K562 (cell line): ENCODE measurements at regions not wholly inside any gene's neighbourhood (a gene's known extent, or its start where the extent isn't known, plus 50 kb on each side); places are given as distances from the start of the nearest gene placed in this dataset.

Experiments used
- ATAC-seq: fragments of 200-7000 bp; cut with Tn5 transposase; 3 replicates; pipeline ENCODE4 v1.9.1; 2020; ENCODE audit warnings: moderate library complexity
- BruUV-seq: library from RNA; stranded (reverse); fragments of 400-500 nt; replicated peaks from 2 replicates; lab custom pipeline; 2021; lab: Mats Ljungman, UMichigan
- CTCF ChIA-PET: fragments of 300-600 bp; formaldehyde crosslinking; extraction: SDS; loops from one replicate; lab custom pipeline; 2021; ENCODE audit warnings: low intra/inter-chr PET ratio; lab: Yijun Ruan, JAX
- POLR2A ChIA-PET: fragments of 300-600, 350-650 bp; sonication (Branson Sonifier 250); formaldehyde crosslinking; extraction: SDS; loops from one replicate; lab custom pipeline; 2021; ENCODE audit warnings: antibody characterized with exemption, inconsistent platforms; lab: Yijun Ruan, JAX
- DNase-seq, 4 experiments: peaks; one replicate each; pipeline versions ENCODE4 v3.0.0 to v3.0.0-alpha.2; 2011 to 2018; ENCODE audit warnings: low spot score in 3 of 4, mixed read lengths in 3 of 4; ENCODE audit errors: extremely low read depth in 1 of 4
- FAIRE-seq: peaks from 2 replicates; lab custom pipeline; 2011; peaks lifted over from hg19 to GRCh38; lab: Jason Lieb, UNC
- H2AFZ ChIP-seq: 2 replicates; pipeline ENCODE4 v1.6.0; 2011; ENCODE audit warnings: low read depth, low read length, control low read depth, inconsistent platforms
- H3K27ac ChIP-seq: fragments of 200-600 bp; 3 replicates; pipeline ENCODE4 v1.8.0; 2011; ENCODE audit warnings: low read depth, mild to moderate bottlenecking, control low read depth, inconsistent platforms, low read length, moderate library complexity, mixed read lengths; ENCODE audit errors: extremely low read depth
- H3K27me3 ChIP-seq, 2 experiments: fragments of 300-600 bp in 1 of 2; 2 replicates in 1 of 2; 3 replicates in 1 of 2; pipeline versions ENCODE4 v1.6.0 to v1.8.0; 2011; ENCODE audit warnings: inconsistent platforms in 2 of 2, low read length in 2 of 2, mild to moderate bottlenecking in 1 of 2, mixed read lengths in 1 of 2, moderate library complexity in 1 of 2; ENCODE audit not compliant: control insufficient read depth in 2 of 2, insufficient read depth in 2 of 2
- H3K36me3 ChIP-seq: fragments of 300-600 bp; 3 replicates; pipeline ENCODE4 v1.8.0; 2011; ENCODE audit warnings: mild to moderate bottlenecking, low read length, inconsistent platforms; ENCODE audit not compliant: control insufficient read depth, insufficient read depth
- H3K4me1 ChIP-seq, 2 experiments: fragments of 200-600 bp in 1 of 2; replicated peaks in 1 of 2; 2 replicates in 1 of 2; 3 replicates in 1 of 2; pipeline versions ENCODE4 v1.5.1 to v1.8.0; 2011; ENCODE audit warnings: inconsistent platforms in 2 of 2, low read length in 2 of 2, mild to moderate bottlenecking in 1 of 2, mixed read lengths in 1 of 2, moderate library complexity in 1 of 2; ENCODE audit not compliant: control insufficient read depth in 2 of 2, insufficient read depth in 2 of 2
- H3K4me2 ChIP-seq: 2 replicates; pipeline ENCODE4 v1.6.1; 2011; ENCODE audit warnings: low read length, control low read depth, inconsistent platforms, mixed read lengths; ENCODE audit not compliant: insufficient read depth
- H3K4me3 ChIP-seq: fragments of 200-600 bp; sonication (generic), shearing (Covaris generic); 2 replicates; pipeline ENCODE4 v1.5.1; 2016; ENCODE audit warnings: control low read depth, inconsistent platforms
- H3K79me2 ChIP-seq: fragments of 200-600 bp; 3 replicates; pipeline ENCODE4 v1.8.0; 2011; ENCODE audit warnings: low read length, inconsistent platforms; ENCODE audit not compliant: control insufficient read depth, insufficient read depth
- H3K9ac ChIP-seq, 2 experiments: 2 replicates each; pipeline versions ENCODE4 v1.6.0 to v1.6.1; 2011; ENCODE audit warnings: low read depth in 2 of 2, low read length in 2 of 2, control low read depth in 1 of 2, inconsistent platforms in 1 of 2, mild to moderate bottlenecking in 1 of 2, mixed read lengths in 1 of 2; ENCODE audit not compliant: insufficient read depth in 1 of 2
- H3K9me1 ChIP-seq: one replicate; pipeline ENCODE4 v1.6.0; 2011; ENCODE audit warnings: inconsistent platforms, mild to moderate bottlenecking, low read length, moderate library complexity; ENCODE audit not compliant: control insufficient read depth, insufficient read depth
- H3K9me3 ChIP-seq: replicated peaks from 2 replicates; pipeline ENCODE4 v1.5.1; 2011; ENCODE audit warnings: low read depth, low read length, inconsistent platforms; ENCODE audit not compliant: control insufficient read depth, insufficient read depth
- H4K20me1 ChIP-seq: replicated peaks from 2 replicates; pipeline ENCODE4 v1.6.1; 2011; ENCODE audit warnings: low read length, inconsistent platforms, mixed read lengths; ENCODE audit not compliant: control insufficient read depth, insufficient read depth
- MAZ ChIP-seq, 2 experiments: fragments of 450-650 bp in 1 of 2; sonication (generic) in 1 of 2; formaldehyde crosslinking; IDR thresholded peaks in 1 of 2; conservative IDR thresholded peaks in 1 of 2; 2 replicates each; pipeline versions ENCODE4 v1.4.0 to v1.5.0; 2020; ENCODE audit warnings: mild to moderate bottlenecking in 1 of 2, missing genetic modification reagents in 1 of 2
- SRSF7 ChIP-seq: fragments of 200-400 bp; formaldehyde crosslinking; optimal IDR thresholded peaks from 2 replicates; pipeline ENCODE3; 2017; ENCODE audit warnings: mild to moderate bottlenecking, low read depth, low read length
- TCF7L2 ChIP-seq: fragments of 150-350 bp; IDR thresholded peaks from 2 replicates; pipeline ENCODE4 v1.6.1; 2016; ENCODE audit warnings: low read depth, mild to moderate bottlenecking, low read length, moderate library complexity
- XRCC5 ChIP-seq: fragments of 200-400 bp; formaldehyde crosslinking; IDR thresholded peaks from 2 replicates; pipeline ENCODE4 v1.6.1; 2017; ENCODE audit warnings: low read depth, mild to moderate bottlenecking, low read length
- ZNF444 ChIP-seq: fragments of 250-450 bp; sonication (Bioruptor Pico); IDR thresholded peaks from 2 replicates; pipeline ENCODE4 v1.4.0; 2020; ENCODE audit warnings: mild to moderate bottlenecking, moderate library complexity
- WGBS: fragments of 100-300 bp; shearing (Covaris generic); methylation state at CpG from one replicate; pipeline ENCODE4 v1.1.6; 2016; ENCODE audit warnings: low coverage, mixed read lengths; ENCODE audit not compliant: insufficient coverage; ENCODE audit errors: missing lambda C conversion rate; 5-methylcytosine and 5-hydroxymethylcytosine counted together
- in situ Hi-C: fragments of 300-500 bp; cut with MboI; formaldehyde crosslinking; loops from 4 replicates; pipeline ENCODE4 v1.15.0; 2018; ENCODE audit warnings: inconsistent platforms, mixed read lengths
- intact Hi-C: fragments of 100-400 bp; cut with micrococcal nuclease; formaldehyde crosslinking; loops from 2 replicates; pipeline ENCODE4 v1.14.2; 2022
- TF ChIP-seq, protein P1 (sequence below): sonication (generic); formaldehyde crosslinking; IDR thresholded peaks from 2 replicates; pipeline ENCODE4 v1.8.0; 2022; ENCODE audit warnings: missing genetic modification reagents, mild to moderate bottlenecking, moderate library complexity, borderline replicate concordance
- TF ChIP-seq, protein P2 (sequence below), 3 experiments: fragments of 200-800 bp in 1 of 3; sonication (Bioruptor generic) in 1 of 3; sonication (generic) in 1 of 3; formaldehyde crosslinking in 1 of 3; IDR thresholded peaks; 2 replicates each; pipeline versions ENCODE4 v1.6.1 to v1.8.0; 2016 to 2022; ENCODE audit warnings: mild to moderate bottlenecking in 2 of 3, missing compliant biosample characterization in 2 of 3, missing genetic modification characterization in 2 of 3, missing genetic modification reagents in 1 of 3
- TF ChIP-seq, protein P3 (sequence below): sonication (generic); formaldehyde crosslinking; IDR thresholded peaks from 2 replicates; pipeline ENCODE4 v1.8.1; 2022; ENCODE audit warnings: missing genetic modification reagents
- TF ChIP-seq, protein P4 (sequence below): fragments of 250-450 bp; sonication (Bioruptor Pico); IDR thresholded peaks from 2 replicates; pipeline ENCODE4 v1.8.0; 2022; ENCODE audit warnings: moderate library complexity, mild to moderate bottlenecking, inconsistent platforms

DNA sequence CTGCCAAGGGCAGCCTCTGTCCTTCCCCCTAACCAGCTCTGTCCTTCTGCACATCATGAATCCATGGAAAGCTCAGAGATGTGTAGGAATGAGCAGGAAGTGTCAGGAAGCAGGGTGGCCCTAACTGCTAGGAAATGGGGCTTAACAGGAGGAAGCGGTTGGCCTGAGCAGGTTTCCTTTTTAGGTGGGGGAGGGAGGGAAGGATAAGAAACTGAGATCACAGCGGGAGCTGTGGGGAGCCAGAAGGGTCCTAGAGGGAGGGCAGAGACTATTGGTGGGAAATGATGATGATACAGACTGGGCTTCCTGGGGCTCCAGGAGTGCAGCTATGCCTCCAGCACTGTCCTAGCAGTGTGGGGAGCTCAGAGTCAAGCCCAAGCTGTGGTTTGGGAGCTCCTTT is 182.0 kb downstream of the SH3BP4 start:
- Histone ChIP-seq H3K79me2 (no peaks in the 10 kb centered on the region), H3K4me3 (no peak overlapping the region), H3K4me1 (no peaks in the 10 kb centered on the region), H3K9me3 (no peaks in the 10 kb centered on the region), H3K9ac (no peak overlapping the region), H3K36me3 (no peaks in the 10 kb centered on the region), H4K20me1 (no peaks in the 10 kb centered on the region), H2AFZ (no peak overlapping the region), H3K4me2 (no peak overlapping the region), H3K27me3 (no peaks in the 10 kb centered on the region; a peak in 1 of 5 replicates), H3K9me1 (no peaks in the 10 kb centered on the region), H3K27ac (no peak overlapping the region)
- ChIA-PET POLR2A (interaction anchor here (0.6 kb wide), 3 partner anchors 9 to 1266 kb away, joined by 3 to 4 read pairs (median 4); partner anchors contain the start of gene MSL3B), CTCF (interaction anchor here (0.6 kb wide), 1 partner anchor 247 kb away, joined by 3 read pairs; no protein-coding TSS in a partner anchor)
- BruUV-seq = no TSS peak
- intact Hi-C loops (loop anchor here (10.0 kb wide), 1 partner anchor 361 kb away; the partner anchor contains the start of gene AGAP1), in situ Hi-C loops (loop anchor here (5.0 to 10.0 kb wide), 2 partner anchors 451 to 608 kb away; no protein-coding TSS in a partner anchor)
- no peak for TF ChIP-seq ZNF444
- FAIRE-seq (no peak), DNase-seq (no peak), ATAC-seq (no peak)
- 0% methylated on average over 2 of the region's 2 CpGs for whole genome bisulfite sequencing

DNA sequence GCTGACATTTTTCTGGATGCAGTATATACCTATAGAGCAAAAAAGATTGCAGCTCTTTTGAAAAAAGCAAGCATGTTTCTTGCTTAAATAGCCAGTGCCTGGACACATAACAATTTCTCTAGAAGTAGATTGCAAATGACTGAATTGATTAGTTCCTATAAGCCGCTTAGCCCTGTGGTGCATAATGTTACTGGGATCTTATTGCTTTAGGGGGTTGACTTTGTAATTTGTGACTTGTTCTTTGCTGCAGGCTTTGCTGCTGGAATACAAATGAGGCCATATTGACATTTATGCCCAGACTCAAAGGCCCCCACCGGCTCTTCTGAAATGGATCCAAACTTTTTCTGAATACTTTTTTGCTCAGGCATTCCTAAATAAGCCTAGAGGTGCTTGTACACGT is 182.6 kb downstream of the SH3BP4 start:
- in situ Hi-C loops (loop anchor here (5.0 to 10.0 kb wide), 2 partner anchors 450 to 608 kb away; no protein-coding TSS in a partner anchor), intact Hi-C loops (loop anchor here (10.0 kb wide), 1 partner anchor 360 kb away; the partner anchor contains the start of gene AGAP1)
- 0% methylated on average over 3 of the region's 3 CpGs for WGBS
- no peaks in the 10 kb centered on the region for H3K79me2 ChIP-seq
- no TSS peak for BruUV-seq
- H3K27ac ChIP-seq = no peak overlapping the region
- H2AFZ ChIP-seq = no peak overlapping the region
- DNase-seq (no peak), ATAC-seq (no peak), FAIRE-seq (no peak)
- H3K4me3 ChIP-seq = no peak overlapping the region
- H3K9me3 ChIP-seq = no peaks in the 10 kb centered on the region
- H3K36me3 ChIP-seq = no peaks in the 10 kb centered on the region
- no peaks in the 10 kb centered on the region for H4K20me1 ChIP-seq
- H3K4me1 ChIP-seq = no peaks in the 10 kb centered on the region
- POLR2A ChIA-PET = interaction anchor here (0.6 kb wide), 2 partner anchors 10 to 1266 kb away, joined by 4 read pairs; partner anchors contain the start of gene MSL3B
- CTCF ChIA-PET = no interaction called here
- H3K9ac ChIP-seq = no peak overlapping the region
- no peaks in the 10 kb centered on the region; a peak in 1 of 5 replicates for H3K27me3 ChIP-seq
- H3K9me1 ChIP-seq = no peaks in the 10 kb centered on the region
- H3K4me2 ChIP-seq = no peak overlapping the region
- TF ChIP-seq TCF7L2 (no peak), MAZ (CRISPR knock-in tag; conservative IDR thresholded peaks at IDR 0.05 in 1 of 2, IDR thresholded peaks at IDR 0.05 in 1 of 2) (no peak), SRSF7 (no peak), XRCC5 (no peak)
- TF ChIP-seq, protein P1, sequence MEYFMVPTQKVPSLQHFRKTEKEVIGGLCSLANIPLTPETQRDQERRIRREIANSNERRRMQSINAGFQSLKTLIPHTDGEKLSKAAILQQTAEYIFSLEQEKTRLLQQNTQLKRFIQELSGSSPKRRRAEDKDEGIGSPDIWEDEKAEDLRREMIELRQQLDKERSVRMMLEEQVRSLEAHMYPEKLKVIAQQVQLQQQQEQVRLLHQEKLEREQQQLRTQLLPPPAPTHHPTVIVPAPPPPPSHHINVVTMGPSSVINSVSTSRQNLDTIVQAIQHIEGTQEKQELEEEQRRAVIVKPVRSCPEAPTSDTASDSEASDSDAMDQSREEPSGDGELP (CRISPR knock-in tag) = no peak
- TF ChIP-seq, protein P2, sequence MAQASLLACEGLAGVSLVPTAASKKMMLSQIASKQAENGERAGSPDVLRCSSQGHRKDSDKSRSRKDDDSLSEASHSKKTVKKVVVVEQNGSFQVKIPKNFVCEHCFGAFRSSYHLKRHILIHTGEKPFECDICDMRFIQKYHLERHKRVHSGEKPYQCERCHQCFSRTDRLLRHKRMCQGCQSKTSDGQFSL (CRISPR knock-in tag; IDR thresholded peaks at IDR 0.05) = no peak
- TF ChIP-seq, protein P2 (tag; IDR thresholded peaks at IDR 0.05) = no peak
- TF ChIP-seq, protein P3, sequence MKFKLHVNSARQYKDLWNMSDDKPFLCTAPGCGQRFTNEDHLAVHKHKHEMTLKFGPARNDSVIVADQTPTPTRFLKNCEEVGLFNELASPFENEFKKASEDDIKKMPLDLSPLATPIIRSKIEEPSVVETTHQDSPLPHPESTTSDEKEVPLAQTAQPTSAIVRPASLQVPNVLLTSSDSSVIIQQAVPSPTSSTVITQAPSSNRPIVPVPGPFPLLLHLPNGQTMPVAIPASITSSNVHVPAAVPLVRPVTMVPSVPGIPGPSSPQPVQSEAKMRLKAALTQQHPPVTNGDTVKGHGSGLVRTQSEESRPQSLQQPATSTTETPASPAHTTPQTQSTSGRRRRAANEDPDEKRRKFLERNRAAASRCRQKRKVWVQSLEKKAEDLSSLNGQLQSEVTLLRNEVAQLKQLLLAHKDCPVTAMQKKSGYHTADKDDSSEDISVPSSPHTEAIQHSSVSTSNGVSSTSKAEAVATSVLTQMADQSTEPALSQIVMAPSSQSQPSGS (CRISPR knock-in tag) = no peak
- TF ChIP-seq, protein P4, sequence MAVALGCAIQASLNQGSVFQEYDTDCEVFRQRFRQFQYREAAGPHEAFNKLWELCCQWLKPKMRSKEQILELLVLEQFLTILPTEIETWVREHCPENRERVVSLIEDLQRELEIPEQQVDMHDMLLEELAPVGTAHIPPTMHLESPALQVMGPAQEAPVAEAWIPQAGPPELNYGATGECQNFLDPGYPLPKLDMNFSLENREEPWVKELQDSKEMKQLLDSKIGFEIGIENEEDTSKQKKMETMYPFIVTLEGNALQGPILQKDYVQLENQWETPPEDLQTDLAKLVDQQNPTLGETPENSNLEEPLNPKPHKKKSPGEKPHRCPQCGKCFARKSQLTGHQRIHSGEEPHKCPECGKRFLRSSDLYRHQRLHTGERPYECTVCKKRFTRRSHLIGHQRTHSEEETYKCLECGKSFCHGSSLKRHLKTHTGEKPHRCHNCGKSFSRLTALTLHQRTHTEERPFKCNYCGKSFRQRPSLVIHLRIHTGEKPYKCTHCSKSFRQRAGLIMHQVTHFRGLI = no peak
